Left cardiac atrium (tissue), 4 donors: ENCODE measurements at regions not wholly inside any gene's neighbourhood (a gene's known extent, or its start where the extent isn't known, plus 50 kb on each side); places are given as distances from the start of the nearest gene placed in this dataset.
A peak's percentile ranks its signal among the peaks of the same experiment; 100 is the strongest.

Experiments used
- ATAC-seq, 2 donors: fragments of 200-7000 bp; cut with Tn5 transposase; one replicate each; pipeline ENCODE4 v1.9.1; 2020; ENCODE audit warnings: mild to moderate bottlenecking in 2 of 2, moderate library complexity in 2 of 2
- DNase-seq: peaks from one replicate; pipeline ENCODE4 v3.0.0-alpha.2; 2020
- intact Hi-C, 2 donors: fragments of 100-400 bp; cut with DNase I; formaldehyde crosslinking; loops; one replicate each; pipeline versions ENCODE4 v1.14.1 to v1.15.1; 2022 to 2023
- donor health status: DM: no; HTN: yes; CAD: no.
- donor health status: DM: no; HTN: yes; CAD: no; lungs with severe emphysema.
- donor health status: DM: yes; HTN: yes; CAD: no.
- donor health status: Dilated cardiomyopathy.

GRCh38 chr17:34717092-34717491 is 137.7 kb downstream of the TMEM132E start:
- ATAC-seq = no peak
- DNase-seq = no peak
- intact Hi-C loops = no loop called here

DNA sequence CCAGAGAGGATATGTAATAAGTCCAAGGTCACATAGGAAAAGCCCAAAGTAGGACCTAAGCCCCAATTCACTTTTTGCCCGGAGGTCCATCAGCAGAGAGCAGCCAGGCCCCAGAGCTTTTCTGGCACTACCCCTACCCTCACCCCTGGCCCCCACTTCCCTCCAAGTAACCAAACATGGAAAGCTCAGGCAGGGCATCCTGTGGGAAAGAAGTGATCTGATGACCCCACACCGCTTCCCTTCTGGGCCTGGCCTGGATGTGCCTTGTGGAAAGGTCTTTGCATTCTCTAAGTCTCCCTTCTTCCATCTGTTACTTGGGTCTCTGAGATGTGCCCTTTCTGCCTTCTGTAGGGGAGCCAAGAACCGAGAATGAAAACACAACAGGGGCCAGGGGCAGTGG is 136.9 kb downstream of the TMEM132E start:
- ATAC-seq (no peak), DNase-seq (no peak)
- intact Hi-C loops = no loop called here

- intact Hi-C loops = no loop called here
- ATAC-seq = no peak
- DNase-seq = no peak
Observed at GRCh38 chr17:34715504-34715903, 136.1 kb downstream of the TMEM132E start.

DNA sequence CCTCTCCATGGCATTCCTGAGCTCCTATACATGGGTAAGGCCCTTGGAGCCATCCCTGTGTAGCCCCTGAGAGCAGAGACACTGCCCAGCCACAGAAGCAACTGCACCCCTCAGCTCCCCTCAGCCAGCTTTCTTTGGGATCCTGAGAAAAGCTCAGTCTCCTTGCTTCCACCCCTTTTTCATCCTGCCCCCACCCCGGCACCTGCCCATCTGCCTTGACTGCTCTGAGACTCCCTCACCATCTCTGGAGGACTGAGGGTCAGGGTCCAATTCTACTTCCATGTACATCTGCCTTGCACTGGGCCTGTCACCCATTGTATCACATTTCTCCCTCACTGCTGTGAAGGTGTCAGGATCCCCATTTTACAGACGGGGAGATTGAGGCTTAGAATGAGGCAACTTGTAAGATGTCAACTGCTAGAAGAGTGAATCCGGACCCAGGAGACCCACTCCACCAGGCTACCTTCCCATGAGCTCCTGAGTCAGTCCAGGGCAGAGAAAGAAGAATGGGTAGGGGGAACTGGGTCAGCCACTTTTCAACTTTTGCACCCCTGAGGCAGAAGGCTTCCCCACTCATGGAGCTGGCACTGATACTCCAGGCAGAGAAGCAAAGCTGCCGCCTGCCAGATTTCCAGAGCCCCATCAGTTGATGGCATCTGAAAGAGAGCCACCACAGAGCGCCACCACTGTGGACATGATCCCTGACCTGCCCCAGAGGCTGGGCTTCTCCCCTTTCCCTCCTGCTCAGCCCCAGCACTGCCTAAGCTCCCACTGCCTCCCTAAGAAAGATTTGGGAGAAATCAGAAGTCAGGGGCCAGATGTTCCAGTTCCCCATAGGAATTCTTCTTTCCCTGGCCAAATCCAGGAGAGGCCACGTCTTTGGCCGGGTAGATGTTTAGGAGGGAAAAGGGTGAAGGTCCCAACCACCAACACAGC is 135.4 kb downstream of the TMEM132E start:
- no peak for ATAC-seq
- no peak for DNase-seq
- intact Hi-C loops = no loop called here

GRCh38 chr17:34713687-34714086 is 134.3 kb downstream of the TMEM132E start:
- no peak for DNase-seq
- intact Hi-C loops = no loop called here
- no peak for ATAC-seq

GRCh38 chr17:34712481-34713195 is 133.3 kb downstream of the TMEM132E start:
- intact Hi-C loops = no loop called here
- no peak for DNase-seq
- no peak for ATAC-seq

DNA sequence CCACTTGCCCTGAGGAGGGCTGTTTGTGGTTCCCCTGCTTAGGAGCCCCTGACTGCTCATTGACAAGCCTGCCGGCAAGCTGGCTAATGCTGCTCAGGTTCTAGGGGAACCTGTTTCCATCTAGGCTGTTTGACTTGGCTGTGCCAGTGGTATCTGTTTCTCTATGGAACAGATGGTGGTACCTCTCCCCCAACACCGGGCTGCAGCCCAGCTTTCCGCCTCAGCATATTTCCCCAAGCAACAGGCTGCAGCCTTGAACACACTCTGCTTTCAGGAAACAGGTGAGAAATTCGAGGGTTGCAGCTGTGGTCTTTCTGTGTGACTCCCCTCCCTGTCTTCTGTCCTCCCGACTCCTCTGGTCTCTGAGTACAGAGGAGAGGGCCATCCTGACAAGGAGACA is 132.3 kb downstream of the TMEM132E start:
- intact Hi-C loops = no loop called here
- no peak for DNase-seq
- no peak for ATAC-seq

DNA sequence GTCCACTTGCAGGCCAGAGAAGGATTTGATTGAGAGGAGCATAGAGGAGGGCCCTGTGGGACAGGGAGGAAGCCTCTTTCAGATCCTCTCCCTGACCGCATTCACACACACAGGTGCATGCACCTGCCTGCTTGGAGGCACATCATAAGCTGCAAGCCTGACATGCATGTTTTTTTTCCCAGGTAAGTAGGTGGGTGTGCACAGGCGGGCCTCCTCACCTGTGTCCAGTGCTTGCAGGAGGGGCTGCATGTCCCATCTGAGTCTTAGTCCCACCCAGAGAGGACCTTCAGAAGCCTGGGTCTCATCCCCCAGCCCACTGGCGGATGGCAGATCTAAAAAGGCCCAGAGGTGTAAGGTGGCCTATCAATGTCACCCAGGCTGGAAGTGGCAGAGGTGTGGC is 130.8 kb downstream of the TMEM132E start:
- DNase-seq = no peak
- intact Hi-C loops = no loop called here
- ATAC-seq = no peak

GRCh38 chr17:34709158-34709754 is 129.9 kb downstream of the TMEM132E start:
- no peak for DNase-seq
- intact Hi-C loops = no loop called here

GRCh38 chr17:34706029-34706428 is 126.6 kb downstream of the TMEM132E start:
- no peak for ATAC-seq
- no peak for DNase-seq
- intact Hi-C loops = no loop called here

More at GRCh38 chr17:34709158-34709754, 129.9 kb downstream of the TMEM132E start:
- no peak for ATAC-seq

DNA sequence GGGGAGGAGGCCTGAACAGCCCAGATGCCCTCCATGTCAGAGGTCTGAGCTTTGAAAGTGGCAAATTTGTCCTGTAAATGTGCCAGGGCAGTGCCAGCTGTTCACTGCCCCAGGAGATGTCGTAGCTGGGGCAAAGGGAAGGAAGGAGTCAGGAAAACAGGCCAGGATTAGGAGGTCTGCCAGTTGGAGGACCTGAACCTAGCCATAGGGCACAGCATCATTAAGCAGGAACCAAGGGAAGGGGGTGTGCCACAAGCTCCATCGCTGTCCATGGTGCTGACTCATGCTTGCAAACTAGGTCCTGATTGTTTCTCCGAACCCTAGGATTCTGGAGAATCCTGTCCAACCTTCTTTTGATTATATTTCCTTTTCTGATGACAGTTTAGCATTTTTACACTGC is 124.2 kb downstream of the TMEM132E start:
- DNase-seq = peak; percentile 43
- intact Hi-C loops = no loop called here
- no peak for ATAC-seq

DNA sequence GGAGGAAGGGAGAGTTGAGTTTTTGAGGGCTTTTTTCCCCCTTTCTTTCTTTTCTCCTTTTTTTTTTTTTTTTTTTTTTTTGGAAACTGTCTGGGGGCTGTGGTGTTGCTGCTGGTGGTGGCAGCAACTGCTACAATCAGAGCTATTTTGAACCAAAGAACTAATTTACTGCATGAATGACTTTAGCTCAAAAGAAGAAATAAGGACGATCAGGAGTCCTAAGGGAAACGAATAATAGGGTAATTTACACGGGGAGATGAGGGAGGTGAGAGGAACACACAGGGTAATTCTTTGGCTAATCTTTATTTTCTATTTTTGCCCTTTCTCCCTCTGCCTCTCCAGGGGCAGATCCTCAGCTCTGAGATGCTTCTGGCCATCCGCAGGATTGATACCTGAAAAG is 119.8 kb downstream of the TMEM132E start:
- intact Hi-C loops = no loop called here
- ATAC-seq (no peak), DNase-seq (no peak)

DNA sequence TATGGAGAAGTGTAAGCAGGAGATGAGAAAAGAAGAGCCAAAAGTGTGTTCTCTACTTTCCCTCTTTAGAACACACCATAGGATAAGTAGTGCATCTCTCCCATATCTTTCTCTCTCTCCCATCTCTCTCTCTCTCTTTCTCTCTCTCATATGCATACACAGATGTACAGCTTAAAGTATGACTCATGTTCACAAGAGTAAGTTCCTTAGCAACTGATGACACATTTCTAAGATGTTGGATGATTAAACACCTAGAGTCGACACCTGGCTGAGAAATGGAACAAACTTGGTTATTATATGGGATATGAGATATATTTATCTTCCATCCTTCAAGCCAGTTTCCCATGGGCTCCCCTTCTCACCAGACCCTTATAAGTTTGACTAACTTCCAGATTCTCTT is 113.5 kb downstream of the TMEM132E start:
- intact Hi-C loops = no loop called here
- ATAC-seq = no peak
- no peak for DNase-seq
